ENCODE measurements at regions not wholly inside any gene's neighbourhood (a gene's known extent, or its start where the extent isn't known, plus 50 kb on each side); places are given as distances from the start of the nearest gene placed in this dataset.

- no peaks in the 10 kb centered on the region for H3K9me3 ChIP-seq
- DNase-seq (ENCODE audit: low spot score), result no peak
- no peak overlapping the region for H3K27ac ChIP-seq
- H3K4me3 ChIP-seq, result no peak overlapping the region
- intact Hi-C loops (cut with DNase I), result no loop called here
- no peaks in the 10 kb centered on the region for H3K36me3 ChIP-seq
- H3K27me3 ChIP-seq (replicated peaks; ENCODE audit: insufficient read depth), result no peaks in the 10 kb centered on the region
- TF ChIP-seq CTCF (IDR thresholded peaks at IDR 0.05), result no peak
- no peak for TF ChIP-seq POLR2AphosphoS5 (IDR thresholded peaks at IDR 0.05)
- no peak for TF ChIP-seq POLR2A (IDR thresholded peaks at IDR 0.05)
- WGBS, result 42% methylated on average over 2 of the region's 2 CpGs
- no peaks in the 10 kb centered on the region for H3K4me1 ChIP-seq (replicated peaks)
Observed at GRCh38 chr7:23907012-23907411, 197.0 kb downstream of the STK31 start.

GRCh38 chr7:23909426-23909825 lies 199.4 kb downstream of the STK31 start:
- H3K27ac ChIP-seq, result no peak overlapping the region
- no peaks in the 10 kb centered on the region for H3K36me3 ChIP-seq
- TF ChIP-seq POLR2A (IDR thresholded peaks at IDR 0.05), result no peak
- TF ChIP-seq POLR2AphosphoS5 (IDR thresholded peaks at IDR 0.05), result no peak
- no peak for TF ChIP-seq CTCF (IDR thresholded peaks at IDR 0.05)
- whole genome bisulfite sequencing, result 88% methylated on average over 1 of the region's 1 CpG
- H3K27me3 ChIP-seq (replicated peaks; ENCODE audit: insufficient read depth), result no peaks in the 10 kb centered on the region
- H3K4me1 ChIP-seq (replicated peaks), result no peaks in the 10 kb centered on the region
- H3K9me3 ChIP-seq, result no peaks in the 10 kb centered on the region
- no peak overlapping the region for H3K4me3 ChIP-seq
- intact Hi-C loops (cut with DNase I), result no loop called here
- DNase-seq (ENCODE audit: low spot score), result no peak

GRCh38 chr7:23912065-23912464 lies 202.0 kb downstream of the STK31 start:
- Histone ChIP-seq H3K36me3 (no peaks in the 10 kb centered on the region), H3K27me3 (replicated peaks; ENCODE audit: insufficient read depth) (no peaks in the 10 kb centered on the region), H3K27ac (no peak overlapping the region), H3K4me3 (no peak overlapping the region), H3K4me1 (replicated peaks) (no peaks in the 10 kb centered on the region), H3K9me3 (no peaks in the 10 kb centered on the region)
- no peak for DNase-seq (ENCODE audit: low spot score)
- TF ChIP-seq CTCF (IDR thresholded peaks at IDR 0.05) (no peak), POLR2A (IDR thresholded peaks at IDR 0.05) (no peak), POLR2AphosphoS5 (IDR thresholded peaks at IDR 0.05) (no peak)
- intact Hi-C loops (cut with DNase I), result no loop called here
- 42% methylated on average over 2 of the region's 2 CpGs for WGBS

GRCh38 chr7:23913016-23913415 lies 203.0 kb downstream of the STK31 start:
- Histone ChIP-seq H3K4me3 (no peak overlapping the region), H3K27me3 (replicated peaks; ENCODE audit: insufficient read depth) (no peaks in the 10 kb centered on the region), H3K9me3 (no peaks in the 10 kb centered on the region), H3K27ac (no peak overlapping the region), H3K36me3 (no peaks in the 10 kb centered on the region), H3K4me1 (replicated peaks) (no peaks in the 10 kb centered on the region)
- TF ChIP-seq CTCF (IDR thresholded peaks at IDR 0.05) (no peak), POLR2AphosphoS5 (IDR thresholded peaks at IDR 0.05) (no peak), POLR2A (IDR thresholded peaks at IDR 0.05) (no peak)
- DNase-seq (ENCODE audit: low spot score), result no peak
- intact Hi-C loops (cut with DNase I), result no loop called here
- WGBS, result 80% methylated on average over 2 of the region's 2 CpGs

GRCh38 chr7:23915236-23915635 lies 205.2 kb downstream of the STK31 start:
- no peak for TF ChIP-seq POLR2AphosphoS5 (IDR thresholded peaks at IDR 0.05)
- no peak for TF ChIP-seq CTCF (IDR thresholded peaks at IDR 0.05)
- TF ChIP-seq POLR2A (IDR thresholded peaks at IDR 0.05), result no peak
- Histone ChIP-seq H3K27me3 (replicated peaks; ENCODE audit: insufficient read depth) (no peaks in the 10 kb centered on the region), H3K36me3 (no peaks in the 10 kb centered on the region), H3K9me3 (no peaks in the 10 kb centered on the region), H3K4me3 (no peak overlapping the region), H3K4me1 (replicated peaks) (no peaks in the 10 kb centered on the region), H3K27ac (no peak overlapping the region)
- intact Hi-C loops (cut with DNase I), result no loop called here
- 79% methylated on average over 5 of the region's 5 CpGs for WGBS
- no peak for DNase-seq (ENCODE audit: low spot score)

All from prostate gland (tissue), 2 donors.